SKM-1 (cell line): ENCODE measurements at regions not wholly inside any gene's neighbourhood (a gene's known extent, or its start where the extent isn't known, plus 50 kb on each side); places are given as distances from the start of the nearest gene placed in this dataset.

ENCODE experiments used
- DNase-seq: peaks from one replicate; lab custom pipeline; 2025; ENCODE audit not compliant: unreplicated experiment; lab: John Stamatoyannopoulos, UW

DNA sequence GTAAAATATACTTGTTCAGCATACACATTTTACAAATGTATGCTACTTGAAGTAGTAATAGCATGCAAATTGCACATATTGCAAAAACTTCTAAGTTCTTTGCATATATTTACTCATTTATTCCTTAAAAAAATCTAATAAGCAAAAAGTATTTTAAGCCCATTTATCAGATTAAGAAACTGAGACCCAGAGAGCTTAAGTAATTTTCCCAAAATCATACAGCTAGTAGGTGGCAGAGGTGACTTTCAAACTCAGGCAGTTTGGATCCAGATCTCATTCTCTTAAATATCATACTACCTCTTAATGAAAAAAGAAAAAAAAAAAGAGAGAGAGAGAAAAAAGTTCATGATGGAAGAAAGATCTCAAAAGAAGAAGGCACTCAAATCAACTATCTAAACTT is 157.9 kb downstream of the RPS12 start:
- DNase-seq = no peak

DNA sequence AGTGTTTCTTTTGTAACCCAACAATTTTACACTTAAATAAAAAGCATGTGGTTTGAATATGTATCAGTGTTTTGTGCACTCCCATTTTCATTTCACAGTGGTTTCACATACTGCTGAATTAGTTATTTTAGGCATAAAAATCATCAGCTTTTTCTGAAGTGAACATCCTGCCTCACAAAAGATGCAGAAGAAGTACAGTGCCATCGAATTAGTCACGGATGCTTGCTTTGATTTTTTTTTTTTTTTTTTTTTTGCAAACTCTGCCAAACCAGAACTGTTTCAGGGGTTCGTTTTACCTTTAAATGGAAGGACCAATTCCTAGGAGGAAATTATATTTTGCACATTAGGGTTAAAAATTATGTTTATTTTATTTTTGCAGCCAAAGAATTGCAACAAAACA is 158.6 kb downstream of the RPS12 start:
- DNase-seq = no peak

GRCh38 chr6:132973514-132973993 is 159.2 kb downstream of the RPS12 start:
- no peak for DNase-seq

DNA sequence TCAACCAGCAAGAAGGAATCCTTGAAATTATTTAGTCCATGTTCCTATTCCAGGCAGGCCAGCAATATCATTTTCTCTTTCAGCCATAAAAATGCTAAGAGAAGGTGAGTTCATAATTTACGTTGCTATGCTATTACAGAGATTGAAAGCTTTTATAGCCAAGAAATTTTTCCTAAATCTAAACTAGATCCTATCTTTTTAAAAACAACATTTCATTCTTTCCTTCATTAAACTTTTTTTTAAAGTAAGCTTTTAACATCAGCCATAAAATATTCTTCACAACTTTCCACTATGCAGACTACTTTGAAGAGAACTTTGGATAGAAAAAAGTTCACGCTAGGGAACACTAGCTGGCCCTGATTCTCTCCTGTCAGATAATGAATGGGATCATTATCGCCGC is 159.8 kb downstream of the RPS12 start:
- DNase-seq = no peak

DNA sequence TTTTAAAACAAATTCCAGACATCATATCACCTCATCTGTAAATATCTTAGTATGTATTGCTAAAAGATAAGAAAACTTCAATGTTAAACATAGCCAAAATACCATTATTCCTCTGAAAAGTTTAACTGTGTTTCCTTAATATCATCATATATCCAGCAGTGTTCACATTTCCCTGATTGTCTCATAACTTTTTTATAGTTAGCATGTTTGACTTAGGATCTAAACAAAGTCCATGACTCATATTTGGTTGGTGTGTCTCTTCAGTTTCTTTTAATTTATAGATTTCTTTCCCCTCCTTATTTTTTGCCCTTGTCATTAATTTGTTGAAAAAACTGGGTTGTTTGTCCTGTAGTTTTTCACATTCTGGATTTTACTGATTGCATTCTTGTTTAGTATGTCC is 163.0 kb downstream of the RPS12 start:
- no peak for DNase-seq

DNA sequence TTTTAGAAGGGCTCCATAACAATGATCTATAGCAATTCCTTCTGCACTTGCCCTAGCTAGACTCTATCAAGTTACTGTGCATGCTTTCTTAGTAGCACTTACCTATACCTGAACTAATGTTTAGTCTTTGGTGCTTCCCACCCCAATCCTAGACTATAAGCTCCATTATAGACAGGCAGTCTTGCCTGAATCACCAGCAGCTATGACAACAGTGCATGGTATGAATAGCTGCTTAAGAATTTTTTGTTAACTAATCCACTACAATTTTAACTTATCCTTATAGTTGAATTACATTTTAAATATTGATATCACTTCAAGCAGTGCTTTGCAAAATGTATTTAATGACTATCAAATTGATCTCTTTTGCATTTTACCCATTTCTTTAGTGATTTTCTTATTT is 164.3 kb downstream of the RPS12 start:
- DNase-seq = no peak

DNA sequence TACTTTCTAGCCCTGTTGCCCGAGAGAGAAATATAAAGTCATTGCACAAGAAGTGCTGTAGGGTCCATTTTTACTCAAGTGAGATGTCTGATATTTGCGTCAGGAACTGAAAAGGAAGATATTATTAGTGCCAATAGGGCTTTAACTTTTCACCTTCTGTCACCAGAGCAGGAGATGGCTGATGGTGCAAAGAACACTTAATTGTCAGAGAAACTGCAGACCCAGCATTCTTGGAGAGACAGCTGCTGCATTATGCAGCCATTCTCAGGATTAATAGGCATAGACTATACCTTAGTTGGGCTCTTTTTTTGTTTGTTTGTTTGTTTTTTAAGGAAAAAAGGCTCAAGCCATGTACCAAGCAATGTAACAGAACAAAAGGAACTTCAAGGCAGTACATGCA is 179.4 kb downstream of the RPS12 start:
- DNase-seq = no peak

- DNase-seq = no peak
Measured at GRCh38 chr6:132995009-132995408, 180.6 kb downstream of the RPS12 start.

- no peak for DNase-seq
Measured at GRCh38 chr6:132995432-132995831, 181.1 kb downstream of the RPS12 start.

GRCh38 chr6:132998418-132998817 is 184.0 kb downstream of the RPS12 start:
- no peak for DNase-seq

- no peak for DNase-seq
Measured at GRCh38 chr6:133001040-133001565, 186.7 kb downstream of the RPS12 start.

DNA sequence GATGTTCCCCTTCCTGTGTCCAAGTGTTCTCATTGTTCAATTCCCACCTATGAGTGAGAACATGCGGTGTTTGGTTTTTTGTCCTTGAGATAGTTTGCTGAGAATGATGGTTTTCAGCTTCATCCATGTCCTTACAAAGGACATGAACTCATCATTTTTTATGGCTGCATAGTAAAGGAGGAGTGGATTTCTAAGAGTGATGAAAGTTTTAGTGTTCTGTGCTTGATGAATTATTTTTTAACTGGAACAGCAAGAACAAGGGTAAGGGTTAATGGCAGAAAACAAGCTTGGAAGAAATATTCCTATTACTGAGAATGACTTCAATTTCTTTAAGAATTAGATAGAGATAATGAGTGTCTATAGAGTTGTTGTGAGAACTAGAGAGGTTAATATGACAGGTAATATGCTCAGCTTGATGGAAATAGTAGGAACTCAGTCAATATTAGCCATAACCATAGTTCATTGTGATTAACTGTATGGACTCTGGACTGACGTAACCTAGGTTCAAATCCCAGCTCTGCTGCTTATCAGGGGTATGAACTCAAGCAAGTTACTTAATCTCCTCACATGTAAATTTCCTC is 190.0 kb downstream of the RPS12 start:
- DNase-seq = no peak

- no peak for DNase-seq
Measured at GRCh38 chr6:133012774-133013173, 198.4 kb downstream of the RPS12 start.

DNA sequence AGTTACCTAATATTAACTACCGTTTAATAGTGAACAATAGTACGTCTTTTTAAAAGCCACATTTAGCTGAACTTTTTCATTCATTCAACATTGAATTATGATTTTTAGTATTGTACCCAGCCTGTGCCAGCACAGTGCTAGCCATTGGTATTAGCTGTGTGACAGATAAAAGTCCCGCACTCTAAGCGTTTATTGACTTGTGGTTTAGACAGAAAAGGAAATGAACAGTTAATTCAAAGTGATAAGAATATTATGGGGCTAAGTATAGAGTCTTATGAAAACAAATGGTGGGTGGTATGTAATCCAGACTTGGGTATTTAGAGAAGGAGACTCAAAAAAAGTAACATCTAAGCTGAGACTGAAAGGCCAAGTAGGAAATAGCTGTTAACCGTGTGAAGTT is 202.3 kb downstream of the RPS12 start:
- no peak for DNase-seq

- DNase-seq = no peak
Measured at GRCh38 chr6:133017581-133017980, 203.2 kb downstream of the RPS12 start.

GRCh38 chr6:133026705-133027104 is 212.3 kb downstream of the RPS12 start:
- no peak for DNase-seq

GRCh38 chr6:133033263-133033662 is 207.9 kb upstream of the EYA4 start:
- DNase-seq = no peak

- DNase-seq = no peak
Measured at GRCh38 chr6:133034509-133035206, 206.5 kb upstream of the EYA4 start.

- no peak for DNase-seq
Measured at GRCh38 chr6:133040094-133040802, 200.9 kb upstream of the EYA4 start.

- DNase-seq = no peak
Measured at GRCh38 chr6:133040803-133041419, 200.2 kb upstream of the EYA4 start.

- no peak for DNase-seq
Measured at GRCh38 chr6:133042550-133043120, 198.5 kb upstream of the EYA4 start.
